GM12878 (cell line): ENCODE measurements at regions not wholly inside any gene's neighbourhood (a gene's known extent, or its start where the extent isn't known, plus 50 kb on each side); places are given as distances from the start of the nearest gene placed in this dataset.

ENCODE experiments used
- ATAC-seq: fragments of 200-7000 bp; cut with Tn5 transposase; 3 replicates; pipeline ENCODE4 v1.9.1; 2020; ENCODE audit warnings: mild to moderate bottlenecking, moderate library complexity
- BruUV-seq: library from RNA; stranded (reverse); fragments of 400-500 nt; replicated peaks from 2 replicates; lab custom pipeline; 2021; lab: Mats Ljungman, UMichigan
- CTCF ChIA-PET: fragments of 300-600 bp; sonication (Branson Sonifier 250); formaldehyde crosslinking; extraction: SDS; loops from one replicate; lab custom pipeline; 2021; ENCODE audit warnings: inconsistent platforms; lab: Yijun Ruan, JAX
- POLR2A ChIA-PET: fragments of 350-600 bp; formaldehyde crosslinking; extraction: SDS; loops from one replicate; lab custom pipeline; 2021; ENCODE audit warnings: inconsistent platforms; lab: Charles Lee
- RAD21 ChIA-PET: fragments of 300-600 bp; sonication (Branson Sonifier 250); formaldehyde crosslinking; loops from one replicate; lab custom pipeline; 2023; ENCODE audit warnings: antibody characterized with exemption; ENCODE audit not compliant: unreplicated experiment; lab: Charles Lee
- SMC1A ChIA-PET: fragments of 300-600 bp; sonication (Branson Sonifier 250); formaldehyde crosslinking; loops from one replicate; lab custom pipeline; 2023; ENCODE audit not compliant: unreplicated experiment, uncharacterized antibody; lab: Charles Lee
- DNase-seq: peaks from one replicate; pipeline ENCODE4 v3.0.0-alpha.2; 2011; ENCODE audit warnings: low read depth, low spot score
- FAIRE-seq: peaks from 3 replicates; lab custom pipeline; 2011; peaks lifted over from hg19 to GRCh38; lab: Jason Lieb, UNC
- H2AFZ ChIP-seq: 2 replicates; pipeline ENCODE4 v1.6.0; 2011; ENCODE audit warnings: low read depth, low read length, control low read depth; ENCODE audit not compliant: control insufficient read depth
- H3K27ac ChIP-seq: 2 replicates; pipeline ENCODE4 v1.5.1; 2011; ENCODE audit warnings: control low read depth; ENCODE audit not compliant: control insufficient read depth, insufficient read depth
- H3K27me3 ChIP-seq, 2 experiments: replicated peaks in 1 of 2; 2 replicates each; pipeline versions ENCODE4 v1.6.0 to v1.6.1; 2011; ENCODE audit warnings: low read length in 1 of 2; ENCODE audit not compliant: control insufficient read depth in 2 of 2, insufficient read depth in 2 of 2
- H3K36me3 ChIP-seq, 2 experiments: 2 replicates each; pipeline ENCODE4 v1.5.1; 2011; ENCODE audit warnings: low read length in 1 of 2; ENCODE audit not compliant: control insufficient read depth in 2 of 2, insufficient read depth in 2 of 2
- H3K4me1 ChIP-seq: 2 replicates; pipeline ENCODE4 v1.6.1; 2011; ENCODE audit warnings: mild to moderate bottlenecking, low read length, moderate library complexity, mixed read lengths; ENCODE audit not compliant: control insufficient read depth, insufficient read depth
- H3K4me2 ChIP-seq: 2 replicates; pipeline ENCODE4 v1.6.0; 2011; ENCODE audit warnings: control low read depth; ENCODE audit not compliant: control insufficient read depth, insufficient read depth
- H3K4me3 ChIP-seq: fragments of 200-600 bp; sonication (generic); 2 replicates; pipeline ENCODE4 v1.5.1; 2016
- H3K79me2 ChIP-seq: 2 replicates; pipeline ENCODE4 v1.6.0; 2011; ENCODE audit warnings: low read length; ENCODE audit not compliant: control insufficient read depth, insufficient read depth
- H3K9ac ChIP-seq: 2 replicates; pipeline ENCODE4 v1.8.0; 2011; ENCODE audit warnings: low read length, control low read depth, mixed read lengths; ENCODE audit not compliant: control insufficient read depth, insufficient read depth
- H3K9me3 ChIP-seq: replicated peaks from 3 replicates; pipeline ENCODE4 v1.5.1; 2011; ENCODE audit warnings: mild to moderate bottlenecking, low read length; ENCODE audit not compliant: control insufficient read depth, insufficient read depth
- H4K20me1 ChIP-seq: 2 replicates; pipeline ENCODE4 v1.6.0; 2011; ENCODE audit not compliant: control insufficient read depth, insufficient read depth
- BCLAF1 ChIP-seq: fragments of 450-650 bp; IDR thresholded peaks from 2 replicates; pipeline ENCODE4 v1.6.1; 2017; ENCODE audit warnings: antibody characterized with exemption, mild to moderate bottlenecking, moderate library complexity
- BMI1 ChIP-seq: fragments of 450-650 bp; IDR thresholded peaks from 2 replicates; pipeline ENCODE4 v1.6.1; 2016; ENCODE audit warnings: mild to moderate bottlenecking, moderate library complexity, borderline replicate concordance
- BRCA1 ChIP-seq: IDR thresholded peaks from 2 replicates; pipeline ENCODE4 v1.6.1; 2011; ENCODE audit warnings: low read depth, low read length, improper control_type of control experiment
- CTCF ChIP-seq, 3 experiments: IDR thresholded peaks in 2 of 3; conservative IDR thresholded peaks in 1 of 3; 2 replicates each; pipeline ENCODE4 v1.5.1; 2011; ENCODE audit warnings: low read depth in 3 of 3, low read length in 3 of 3, mild to moderate bottlenecking in 3 of 3, control low read depth in 2 of 3, moderate library complexity in 2 of 3, inconsistent platforms in 1 of 3, mixed read lengths in 1 of 3; ENCODE audit not compliant: control insufficient read depth in 2 of 3, insufficient read depth in 1 of 3; ENCODE audit errors: extremely low read depth in 1 of 3
- POLR2AphosphoS2 ChIP-seq: IDR thresholded peaks from 2 replicates; pipeline ENCODE4 v1.6.1; 2011; ENCODE audit warnings: low read depth, mild to moderate bottlenecking, low read length, improper control_type of control experiment, moderate library complexity
- PRDM15 ChIP-seq: fragments of 450-650 bp; formaldehyde crosslinking; IDR thresholded peaks from 2 replicates; pipeline ENCODE4 v1.4.0; 2020; ENCODE audit warnings: mild to moderate bottlenecking, moderate library complexity
- SUPT20H ChIP-seq: IDR thresholded peaks from 2 replicates; pipeline ENCODE4 v1.6.1; 2011; ENCODE audit warnings: low read depth, mild to moderate bottlenecking, low read length, moderate library complexity, borderline replicate concordance; ENCODE audit not compliant: control insufficient read depth
- TARDBP ChIP-seq: IDR thresholded peaks from 2 replicates; pipeline ENCODE4 v1.6.1; 2016; ENCODE audit warnings: borderline replicate concordance
- YY1 ChIP-seq: IDR thresholded peaks from 2 replicates; pipeline ENCODE4 v1.6.1; 2011; ENCODE audit warnings: low read depth, mild to moderate bottlenecking, low read length
- WGBS: methylation state at CpG from one replicate; pipeline ENCODE4 v1.1.6; 2016; ENCODE audit warnings: low lambda C conversion rate; ENCODE audit not compliant: insufficient replicate concordance, insufficient coverage; ENCODE audit errors: missing lambda C conversion rate; 5-methylcytosine and 5-hydroxymethylcytosine counted together
- in situ Hi-C: fragments of 300-500 bp; cut with MboI; formaldehyde crosslinking; loops from 9 replicates; pipeline ENCODE4 v1.14.3; 2018; ENCODE audit warnings: mixed read lengths
- intact Hi-C: fragments of 100-400 bp; cut with micrococcal nuclease; formaldehyde crosslinking; loops from one replicate; pipeline ENCODE4 v1.14.2; 2022; ENCODE audit not compliant: unreplicated experiment

- Histone ChIP-seq H3K27me3 (no peaks in the 10 kb centered on the region), H3K9ac (no peak overlapping the region), H3K79me2 (no peaks in the 10 kb centered on the region), H3K27ac (no peak overlapping the region), H2AFZ (no peak overlapping the region), H3K9me3 (no peaks in the 10 kb centered on the region), H3K4me2 (no peak overlapping the region), H3K4me1 (no peaks in the 10 kb centered on the region), H3K36me3 (no peaks in the 10 kb centered on the region), H4K20me1 (no peaks in the 10 kb centered on the region), H3K4me3 (no peak overlapping the region)
- FAIRE-seq: no peak
- no peak for DNase-seq
- in situ Hi-C loops (no loop called here), intact Hi-C loops (no loop called here)
- peak; percentile 58 for ATAC-seq
- 96% methylated on average over 2 of the region's 2 CpGs for WGBS
- BruUV-seq: no TSS peak
- ChIA-PET SMC1A (interaction anchor here (0.7 kb wide), 1 partner anchor 622 kb away, joined by 3 read pairs; no protein-coding TSS in a partner anchor), RAD21 (no interaction called here), CTCF (interaction anchor here (0.7 kb wide), 1 partner anchor 17 kb away, joined by 3 read pairs; no protein-coding TSS in a partner anchor), POLR2A (no interaction called here)
- TF ChIP-seq SUPT20H (no peak), BCLAF1 (no peak), BMI1 (no peak), BRCA1 (no peak), PRDM15 (CRISPR knock-in tag) (no peak), TARDBP (no peak), POLR2AphosphoS2 (no peak), CTCF (IDR thresholded peaks at IDR 0.05 in 2 of 3, conservative IDR thresholded peaks at IDR 0.05 in 1 of 3; ENCODE audit: control insufficient read depth in 2 of 3, extremely low read depth in 1 of 3, insufficient read depth in 1 of 3, low read depth in 3 of 3, low read length in 3 of 3) (peak; percentile 20 to 50 (median 42); a peak in 5 of 6 replicates), YY1 (0 out of 2 replicates have a peak, but pooled peaks have one; percentile 32)
These were observed 130.6 kb downstream of the AKAIN1 start for GRCh38 chr18:5066380-5066977.
